ENCODE measurements at regions not wholly inside any gene's neighbourhood (a gene's known extent, or its start where the extent isn't known, plus 50 kb on each side); places are given as distances from the start of the nearest gene placed in this dataset.
"Not testable (repeated sequence)": the region's sequence is repeated elsewhere in the genome, so short reads cannot be mapped to it uniquely, and the experiment has no call there.

- not testable (repeated sequence) for TF ChIP-seq CTCF (IDR thresholded peaks at IDR 0.05); EZH2 (IDR thresholded peaks at IDR 0.05; ENCODE audit: borderline replicate concordance, insufficient read depth, low read depth, low read length, poor library complexity, severe bottlenecking)
Observed at GRCh38 chr9:64085998-64086397, 1199.0 kb downstream of the FOXD4L5 start.

Measured in B cell (primary cell).